GM23338 (cell line): ENCODE measurements at regions not wholly inside any gene's neighbourhood (a gene's known extent, or its start where the extent isn't known, plus 50 kb on each side); places are given as distances from the start of the nearest gene placed in this dataset.

Experiments
- ATAC-seq: fragments of 200-7000 bp; cut with Tn5 transposase; 3 replicates; pipeline ENCODE4 v1.9.1; 2020
- DNase-seq: peaks from one replicate; pipeline ENCODE4 v3.0.0-alpha.2; 2015; ENCODE audit warnings: low spot score
- H2AFZ ChIP-seq: fragments of 200-600 bp; sonication (generic); 2 replicates; pipeline ENCODE4 v1.8.0; 2016; ENCODE audit warnings: antibody characterized with exemption, mild to moderate bottlenecking, moderate library complexity
- H3F3A ChIP-seq: fragments of 200-600 bp; sonication (generic); replicated peaks from 2 replicates; pipeline ENCODE4 v1.8.0; 2017; ENCODE audit warnings: antibody characterized with exemption, mixed run types, low read depth
- H3K27ac ChIP-seq: fragments of 200-600 bp; sonication (generic); 2 replicates; pipeline ENCODE4 v1.6.1; 2016; ENCODE audit warnings: low read depth
- H3K27me3 ChIP-seq: fragments of 200-600 bp; sonication (generic); 2 replicates; pipeline ENCODE4 v1.8.0; 2016; ENCODE audit warnings: mild to moderate bottlenecking, mixed run types, moderate library complexity; ENCODE audit not compliant: insufficient read depth
- H3K36me3 ChIP-seq: fragments of 200-600 bp; sonication (generic); 2 replicates; pipeline ENCODE4 v1.8.0; 2016; ENCODE audit warnings: mild to moderate bottlenecking; ENCODE audit not compliant: insufficient read depth
- H3K4me1 ChIP-seq: fragments of 200-600 bp; sonication (generic); 2 replicates; pipeline ENCODE4 v1.8.0; 2016; ENCODE audit warnings: mild to moderate bottlenecking, moderate library complexity; ENCODE audit not compliant: insufficient read depth
- H3K4me2 ChIP-seq: fragments of 200-600 bp; sonication (generic); 2 replicates; pipeline ENCODE4 v1.7.1; 2017; ENCODE audit warnings: mixed run types
- H3K4me3 ChIP-seq: fragments of 200-600 bp; sonication (generic); 2 replicates; pipeline ENCODE4 v1.6.1; 2016; ENCODE audit warnings: mixed run types
- H3K79me2 ChIP-seq: fragments of 200-600 bp; sonication (generic); replicated peaks from 2 replicates; pipeline ENCODE4 v1.8.0; 2017; ENCODE audit warnings: mild to moderate bottlenecking; ENCODE audit not compliant: insufficient read depth
- H3K9me2 ChIP-seq: fragments of 200-600 bp; sonication (generic); 2 replicates; pipeline ENCODE4 v1.8.0; 2017; ENCODE audit not compliant: insufficient read depth
- H4K20me1 ChIP-seq: fragments of 200-600 bp; sonication (generic); replicated peaks from 2 replicates; pipeline ENCODE4 v1.8.0; 2017; ENCODE audit warnings: mild to moderate bottlenecking; ENCODE audit not compliant: insufficient read depth
- H3K27ac Mint-ChIP-seq: 2 replicates; pipeline ENCODE4 v1.8.0; 2020; ENCODE audit warnings: inconsistent platforms, mild to moderate bottlenecking, moderate library complexity, mixed read lengths
- H3K27me3 Mint-ChIP-seq: 3 replicates; pipeline ENCODE4 v1.8.0; 2022; ENCODE audit warnings: low read depth, mild to moderate bottlenecking, moderate library complexity, mixed read lengths, inconsistent platforms; ENCODE audit not compliant: insufficient read depth, poor library complexity
- H3K36me3 Mint-ChIP-seq: 3 replicates; pipeline ENCODE4 v1.8.0; 2021; ENCODE audit warnings: low read depth, mild to moderate bottlenecking, inconsistent platforms, moderate library complexity, mixed read lengths
- H3K4me1 Mint-ChIP-seq: 3 replicates; pipeline ENCODE4 v1.8.0; 2020; ENCODE audit warnings: mild to moderate bottlenecking, inconsistent platforms, mixed read lengths
- H3K4me3 Mint-ChIP-seq: 3 replicates; pipeline ENCODE4 v1.8.0; 2021; ENCODE audit warnings: moderate library complexity, mild to moderate bottlenecking, inconsistent platforms, mixed read lengths
- H3K9me3 Mint-ChIP-seq: 3 replicates; pipeline ENCODE4 v1.8.0; 2020; ENCODE audit warnings: moderate library complexity, mild to moderate bottlenecking, inconsistent platforms, mixed read lengths
- CREB1 ChIP-seq: fragments of 250-450 bp; sonication (Bioruptor Pico); IDR thresholded peaks from 2 replicates; pipeline ENCODE4 v1.5.0; 2020; ENCODE audit warnings: low read depth, mild to moderate bottlenecking, moderate library complexity
- CTCF ChIP-seq, 2 experiments: fragments of 200-600 bp in 1 of 2; sonication (generic) in 1 of 2; conservative IDR thresholded peaks; 2 replicates each; pipeline versions ENCODE4 v1.5.1 to v1.6.1; 2016 to 2017; ENCODE audit warnings: antibody characterized with exemption in 2 of 2, low read depth in 2 of 2, mild to moderate bottlenecking in 2 of 2, moderate library complexity in 1 of 2
- ETS1 ChIP-seq: IDR thresholded peaks from 2 replicates; pipeline ENCODE4 v1.6.1; 2016; ENCODE audit warnings: antibody characterized with exemption
- EZH2 ChIP-seq: fragments of 200-600 bp; sonication (generic); IDR thresholded peaks from one replicate; pipeline ENCODE4 v1.8.0; 2017; ENCODE audit warnings: antibody characterized with exemption, mild to moderate bottlenecking, low read depth; ENCODE audit not compliant: unreplicated experiment
- EZH2phosphoT487 ChIP-seq: fragments of 200-600 bp; sonication (generic); IDR thresholded peaks from one replicate; pipeline ENCODE4 v1.8.1; 2018; ENCODE audit warnings: antibody characterized with exemption; ENCODE audit not compliant: unreplicated experiment
- JUNB ChIP-seq: IDR thresholded peaks from one replicate; pipeline ENCODE4 v1.6.1; 2016; ENCODE audit warnings: antibody characterized with exemption; ENCODE audit not compliant: unreplicated experiment
- NANOG ChIP-seq: IDR thresholded peaks from 2 replicates; pipeline ENCODE4 v1.6.1; 2016; ENCODE audit warnings: antibody characterized with exemption, borderline replicate concordance
- POLR2AphosphoS5 ChIP-seq: IDR thresholded peaks from 2 replicates; pipeline ENCODE4 v1.6.1; 2016; ENCODE audit warnings: antibody characterized with exemption, low read depth
- REST ChIP-seq: IDR thresholded peaks from one replicate; pipeline ENCODE4 v1.6.1; 2018; ENCODE audit warnings: antibody characterized with exemption; ENCODE audit not compliant: unreplicated experiment
- STAT1 ChIP-seq: IDR thresholded peaks from one replicate; pipeline ENCODE4 v1.6.1; 2016; ENCODE audit warnings: antibody characterized with exemption; ENCODE audit not compliant: unreplicated experiment
- ZNF114 ChIP-seq: fragments of 250-450 bp; sonication (Bioruptor Pico); IDR thresholded peaks from 2 replicates; pipeline ENCODE4 v1.5.0; 2020; ENCODE audit warnings: mild to moderate bottlenecking, moderate library complexity
- ZNF331 ChIP-seq: fragments of 250-450 bp; sonication (Bioruptor Pico); IDR thresholded peaks from 2 replicates; pipeline ENCODE4 v1.5.0; 2020; ENCODE audit warnings: low read depth, mild to moderate bottlenecking, moderate library complexity
- ZNF462 ChIP-seq: fragments of 250-450 bp; sonication (Bioruptor Pico); IDR thresholded peaks from 2 replicates; pipeline ENCODE4 v1.5.0; 2020; ENCODE audit warnings: mild to moderate bottlenecking, moderate library complexity

GRCh38 chr12:16849473-16849872, 243.5 kb upstream of the LMO3 start:
- Mint-ChIP-seq H3K27me3 (no peaks in the 10 kb centered on the region), H3K9me3 (peaks cover 4% of the 10 kb centered on the region; the same call in 2 of the 3 replicates), H3K4me3 (no peak overlapping the region), H3K27ac (no peak overlapping the region), H3K36me3 (no peaks in the 10 kb centered on the region), H3K4me1 (peaks cover 2% of the 10 kb centered on the region; the same call in 1 of the 3 replicates)
- Histone ChIP-seq H3F3A (no peaks in the 10 kb centered on the region), H3K4me1 (no peaks in the 10 kb centered on the region), H3K4me2 (no peak overlapping the region), H3K9me2 (no peaks in the 10 kb centered on the region), H2AFZ (no peak overlapping the region), H3K36me3 (no peaks in the 10 kb centered on the region), H3K4me3 (no peak overlapping the region), H3K27me3 (no peaks in the 10 kb centered on the region), H4K20me1 (no peaks in the 10 kb centered on the region), H3K79me2 (no peaks in the 10 kb centered on the region), H3K27ac (no peak overlapping the region)
- ATAC-seq (no peak), DNase-seq (no peak)
- no peak for TF ChIP-seq POLR2AphosphoS5
- no peak for TF ChIP-seq CTCF (conservative IDR thresholded peaks at IDR 0.05; ENCODE audit: low read depth in 2 of 2)
- TF ChIP-seq EZH2phosphoT487: no peak
- no peak for TF ChIP-seq ETS1
- no peak for TF ChIP-seq NANOG
- TF ChIP-seq ZNF114 (CRISPR knock-in tag): no peak
- TF ChIP-seq ZNF331 (CRISPR knock-in tag): no peak
- TF ChIP-seq REST: no peak
- TF ChIP-seq EZH2: no peak
- no peak for TF ChIP-seq ZNF462 (CRISPR knock-in tag)
- TF ChIP-seq JUNB: no peak
- TF ChIP-seq CREB1 (CRISPR knock-in tag): no peak
- TF ChIP-seq STAT1: no peak
